ENCODE measurements at regions not wholly inside any gene's neighbourhood (a gene's known extent, or its start where the extent isn't known, plus 50 kb on each side); places are given as distances from the start of the nearest gene placed in this dataset.

DNA sequence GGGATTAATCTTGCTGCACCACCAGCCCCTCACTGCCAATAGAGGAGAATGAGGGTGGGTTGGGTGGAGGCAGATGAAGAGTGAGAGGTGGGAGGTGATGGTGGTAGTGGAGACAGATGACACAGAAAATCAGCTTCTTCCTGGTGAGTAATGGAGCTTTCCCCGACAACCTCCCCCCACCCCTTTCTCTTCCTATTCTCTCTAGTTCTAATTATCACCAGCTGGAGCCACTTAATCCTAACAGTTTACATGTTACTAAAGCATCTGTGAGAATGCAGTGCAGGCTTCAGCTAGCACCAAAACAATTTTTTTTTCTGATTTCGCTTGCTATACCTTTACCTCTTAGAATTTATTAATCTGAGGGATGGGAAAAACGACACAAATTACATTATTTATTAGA is 116.1 kb upstream of the DNAJC19 start:
- TF ChIP-seq, protein P1, sequence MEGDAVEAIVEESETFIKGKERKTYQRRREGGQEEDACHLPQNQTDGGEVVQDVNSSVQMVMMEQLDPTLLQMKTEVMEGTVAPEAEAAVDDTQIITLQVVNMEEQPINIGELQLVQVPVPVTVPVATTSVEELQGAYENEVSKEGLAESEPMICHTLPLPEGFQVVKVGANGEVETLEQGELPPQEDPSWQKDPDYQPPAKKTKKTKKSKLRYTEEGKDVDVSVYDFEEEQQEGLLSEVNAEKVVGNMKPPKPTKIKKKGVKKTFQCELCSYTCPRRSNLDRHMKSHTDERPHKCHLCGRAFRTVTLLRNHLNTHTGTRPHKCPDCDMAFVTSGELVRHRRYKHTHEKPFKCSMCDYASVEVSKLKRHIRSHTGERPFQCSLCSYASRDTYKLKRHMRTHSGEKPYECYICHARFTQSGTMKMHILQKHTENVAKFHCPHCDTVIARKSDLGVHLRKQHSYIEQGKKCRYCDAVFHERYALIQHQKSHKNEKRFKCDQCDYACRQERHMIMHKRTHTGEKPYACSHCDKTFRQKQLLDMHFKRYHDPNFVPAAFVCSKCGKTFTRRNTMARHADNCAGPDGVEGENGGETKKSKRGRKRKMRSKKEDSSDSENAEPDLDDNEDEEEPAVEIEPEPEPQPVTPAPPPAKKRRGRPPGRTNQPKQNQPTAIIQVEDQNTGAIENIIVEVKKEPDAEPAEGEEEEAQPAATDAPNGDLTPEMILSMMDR (IDR thresholded peaks at IDR 0.05) = no peak
- no peak for TF ChIP-seq POLR2A (IDR thresholded peaks at IDR 0.05)
- no peak for TF ChIP-seq POLR2AphosphoS5 (IDR thresholded peaks at IDR 0.05)
